Keratinocyte (primary cell): ENCODE measurements at regions not wholly inside any gene's neighbourhood (a gene's known extent, or its start where the extent isn't known, plus 50 kb on each side); places are given as distances from the start of the nearest gene placed in this dataset.

Experiments used
- DNase-seq: peaks from one replicate; pipeline ENCODE4 v3.0.0-alpha.2; 2011; ENCODE audit warnings: low read depth, missing footprints, low spot score
- FAIRE-seq: peaks from 2 replicates; lab custom pipeline; 2011; peaks lifted over from hg19 to GRCh38; lab: Jason Lieb, UNC
- H2AFZ ChIP-seq: 2 replicates; pipeline ENCODE4 v1.6.0; 2012; ENCODE audit warnings: low read length, control low read depth, inconsistent platforms; ENCODE audit not compliant: control insufficient read depth
- H3K27ac ChIP-seq: 2 replicates; pipeline ENCODE4 v1.5.1; 2011; ENCODE audit warnings: low read length; ENCODE audit not compliant: control insufficient read depth, insufficient read depth
- H3K27me3 ChIP-seq: 3 replicates; pipeline ENCODE4 v1.6.0; 2011; ENCODE audit warnings: low read length; ENCODE audit not compliant: control insufficient read depth, insufficient read depth; ENCODE audit errors: extremely low read depth
- H3K36me3 ChIP-seq, 2 experiments: 2 replicates in 1 of 2; 3 replicates in 1 of 2; pipeline ENCODE4 v1.5.1; 2011; ENCODE audit warnings: low read length in 2 of 2, mild to moderate bottlenecking in 1 of 2; ENCODE audit not compliant: control insufficient read depth in 2 of 2, insufficient read depth in 2 of 2; ENCODE audit errors: extremely low read depth in 1 of 2
- H3K4me1 ChIP-seq: 3 replicates; pipeline ENCODE4 v1.5.1; 2011; ENCODE audit warnings: low read length; ENCODE audit not compliant: control insufficient read depth, insufficient read depth; ENCODE audit errors: extremely low read depth
- H3K4me2 ChIP-seq: 3 replicates; pipeline ENCODE4 v1.6.0; 2011; ENCODE audit warnings: low read depth, low read length; ENCODE audit not compliant: control insufficient read depth, insufficient read depth; ENCODE audit errors: extremely low read depth
- H3K4me3 ChIP-seq, 3 experiments: fragments of 200-600 bp in 1 of 3; sonication (generic) in 1 of 3; 2 replicates in 2 of 3; 3 replicates in 1 of 3; pipeline ENCODE4 v1.5.1; 2011 to 2016; ENCODE audit warnings: low read length in 3 of 3, mild to moderate bottlenecking in 3 of 3, control low read depth in 2 of 3, inconsistent platforms in 1 of 3, low read depth in 1 of 3, mixed read lengths in 1 of 3, mixed run types in 1 of 3, moderate library complexity in 1 of 3; ENCODE audit not compliant: control insufficient read depth in 2 of 3, insufficient read depth in 2 of 3; ENCODE audit errors: extremely low read depth in 1 of 3
- H3K79me2 ChIP-seq: 2 replicates; pipeline ENCODE4 v1.6.0; 2012; ENCODE audit warnings: low read length; ENCODE audit not compliant: control insufficient read depth, insufficient read depth
- H3K9ac ChIP-seq: 3 replicates; pipeline ENCODE4 v1.6.0; 2011; ENCODE audit warnings: low read length; ENCODE audit not compliant: control insufficient read depth, insufficient read depth; ENCODE audit errors: extremely low read depth
- H3K9me1 ChIP-seq: 3 replicates; pipeline ENCODE4 v1.6.0; 2011; ENCODE audit warnings: low read length; ENCODE audit not compliant: control insufficient read depth, insufficient read depth; ENCODE audit errors: extremely low read depth
- H3K9me3 ChIP-seq: 2 replicates; pipeline ENCODE4 v1.5.1; 2012; ENCODE audit warnings: low read depth, low read length; ENCODE audit not compliant: control insufficient read depth
- H4K20me1 ChIP-seq: 3 replicates; pipeline ENCODE4 v1.6.0; 2011; ENCODE audit warnings: low read length; ENCODE audit not compliant: control insufficient read depth, insufficient read depth; ENCODE audit errors: extremely low read depth
- CTCF ChIP-seq, 3 experiments: IDR thresholded peaks in 1 of 3; conservative IDR thresholded peaks in 1 of 3; optimal IDR thresholded peaks in 1 of 3; 2 replicates in 2 of 3; 3 replicates in 1 of 3; pipeline versions ENCODE3 to v1.5.1; 2011; ENCODE audit warnings: low read length in 3 of 3, mild to moderate bottlenecking in 3 of 3, moderate library complexity in 2 of 3, control low read depth in 1 of 3, inconsistent platforms in 1 of 3; ENCODE audit not compliant: insufficient read depth in 2 of 3; ENCODE audit errors: extremely low read depth in 1 of 3
- EZH2 ChIP-seq: IDR thresholded peaks from one replicate; pipeline ENCODE4 v1.6.1; 2012; ENCODE audit warnings: inconsistent platforms, mild to moderate bottlenecking, low read length, moderate library complexity
- dilution Hi-C: fragments of 300-500 bp; cut with MboI; formaldehyde crosslinking; loops from one replicate; pipeline ENCODE4 v1.7.0; 2020; ENCODE audit warnings: low sequenced_read_pairs; ENCODE audit not compliant: extremely low pct_ligation_motif_present

DNA sequence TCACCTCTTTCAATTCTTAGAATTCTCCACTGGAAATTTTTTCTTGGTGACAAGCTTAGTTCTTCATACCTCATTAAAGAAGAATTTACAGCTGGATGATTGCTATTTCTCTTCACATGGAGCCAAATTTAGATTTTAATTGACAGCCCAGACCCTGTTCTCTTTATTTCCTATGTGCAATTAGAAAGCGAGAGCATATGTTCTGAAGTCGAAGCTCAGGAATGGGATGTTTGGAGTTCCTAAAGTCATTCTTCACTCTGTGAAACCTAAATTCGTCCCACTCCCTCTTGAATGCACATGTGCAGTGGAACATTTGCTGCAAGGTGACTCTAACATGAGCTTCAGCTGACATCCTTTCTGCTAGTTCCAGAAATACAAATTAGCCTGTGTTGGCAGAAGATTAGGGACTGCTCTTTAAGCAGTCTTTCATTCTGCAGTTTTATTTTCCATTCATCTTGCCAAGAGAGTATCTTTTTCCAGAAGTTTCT is 129.3 kb upstream of the KCNJ16 start:
- Histone ChIP-seq H3K27me3 (no peaks in the 10 kb centered on the region), H4K20me1 (no peaks in the 10 kb centered on the region), H3K27ac (no peak overlapping the region), H2AFZ (no peak overlapping the region), H3K4me1 (no peaks in the 10 kb centered on the region), H3K79me2 (no peaks in the 10 kb centered on the region), H3K36me3 (no peaks in the 10 kb centered on the region), H3K9me1 (no peaks in the 10 kb centered on the region), H3K9me3 (no peaks in the 10 kb centered on the region), H3K4me3 (no peak overlapping the region), H3K9ac (no peak overlapping the region), H3K4me2 (no peak overlapping the region)
- dilution Hi-C loops = no loop called here
- FAIRE-seq = no peak
- DNase-seq = no peak
- TF ChIP-seq CTCF (optimal IDR thresholded peaks at IDR 0.05 in 1 of 3, IDR thresholded peaks at IDR 0.05 in 1 of 3, conservative IDR thresholded peaks at IDR 0.05 in 1 of 3; ENCODE audit: extremely low read depth in 1 of 3, insufficient read depth in 2 of 3, low read length in 3 of 3) (no peak), EZH2 (no peak)

- no peak for FAIRE-seq
- TF ChIP-seq CTCF (optimal IDR thresholded peaks at IDR 0.05 in 1 of 3, IDR thresholded peaks at IDR 0.05 in 1 of 3, conservative IDR thresholded peaks at IDR 0.05 in 1 of 3; ENCODE audit: extremely low read depth in 1 of 3, insufficient read depth in 2 of 3, low read length in 3 of 3) (no peak), EZH2 (no peak)
- no peak overlapping the region for H3K4me2 ChIP-seq
Observed at GRCh38 chr17:69947027-69947759, 127.8 kb upstream of the KCNJ16 start.

More at GRCh38 chr17:69947027-69947759, 127.8 kb upstream of the KCNJ16 start:
- H3K9me3 ChIP-seq = no peaks in the 10 kb centered on the region
- H3K9ac ChIP-seq = no peak overlapping the region
- no peak overlapping the region for H3K4me3 ChIP-seq
- no peak overlapping the region for H2AFZ ChIP-seq
- H3K27me3 ChIP-seq = no peaks in the 10 kb centered on the region
- no peak for DNase-seq
- no peak overlapping the region for H3K27ac ChIP-seq
- dilution Hi-C loops = no loop called here
- H3K9me1 ChIP-seq = no peaks in the 10 kb centered on the region
- no peaks in the 10 kb centered on the region for H3K79me2 ChIP-seq
- no peaks in the 10 kb centered on the region for H4K20me1 ChIP-seq
- H3K36me3 ChIP-seq = no peaks in the 10 kb centered on the region
- no peaks in the 10 kb centered on the region for H3K4me1 ChIP-seq
